ENCODE measurements at regions not wholly inside any gene's neighbourhood (a gene's known extent, or its start where the extent isn't known, plus 50 kb on each side); places are given as distances from the start of the nearest gene placed in this dataset.
"Not testable (repeated sequence)": the region's sequence is repeated elsewhere in the genome, so short reads cannot be mapped to it uniquely, and the experiment has no call there.

GRCh38 chr7:106522696-106523095 lies 138.3 kb downstream of the CCDC71L start:
- no peak for DNase-seq

GRCh38 chr7:106521541-106521940 lies 139.4 kb downstream of the CCDC71L start:
- no peak for DNase-seq

- DNase-seq: no peak
Measured at GRCh38 chr7:106520962-106521514, 139.9 kb downstream of the CCDC71L start.

GRCh38 chr7:106518967-106519366 lies 142.0 kb downstream of the CCDC71L start:
- DNase-seq: no peak

- no peak for DNase-seq
Measured at GRCh38 chr7:106518239-106518638, 142.7 kb downstream of the CCDC71L start.

- DNase-seq: no peak
Measured at GRCh38 chr7:106517508-106517907, 143.4 kb downstream of the CCDC71L start.

- no peak for DNase-seq
Measured at GRCh38 chr7:106515321-106515720, 145.6 kb downstream of the CCDC71L start.

- DNase-seq: no peak
Measured at GRCh38 chr7:106514881-106515280, 146.1 kb downstream of the CCDC71L start.

GRCh38 chr7:106512217-106512616 lies 148.7 kb downstream of the CCDC71L start:
- DNase-seq: no peak

GRCh38 chr7:106504645-106505044 lies 156.3 kb downstream of the CCDC71L start:
- DNase-seq: no peak

- no peak for DNase-seq
Measured at GRCh38 chr7:106504207-106504606, 156.8 kb downstream of the CCDC71L start.

GRCh38 chr7:106503626-106504025 lies 157.3 kb downstream of the CCDC71L start:
- DNase-seq: no peak

GRCh38 chr7:106501605-106502580 lies 159.1 kb downstream of the CCDC71L start:
- no peak for DNase-seq

- DNase-seq: no peak
Measured at GRCh38 chr7:106499897-106500296, 161.1 kb downstream of the CCDC71L start.

- not testable (repeated sequence) for DNase-seq
Measured at GRCh38 chr7:106498005-106498404, 163.0 kb downstream of the CCDC71L start.

GRCh38 chr7:106493041-106493731 lies 167.8 kb downstream of the CCDC71L start:
- no peak for DNase-seq

GRCh38 chr7:106488465-106488864 lies 172.5 kb downstream of the CCDC71L start:
- DNase-seq: no peak

GRCh38 chr7:106487892-106488291 lies 173.1 kb downstream of the CCDC71L start:
- DNase-seq: no peak

- DNase-seq: no peak
Measured at GRCh38 chr7:106486331-106486730, 174.6 kb downstream of the CCDC71L start.

GRCh38 chr7:106485919-106486318 lies 175.0 kb downstream of the CCDC71L start:
- DNase-seq: no peak

GRCh38 chr7:106485031-106485551 lies 175.9 kb downstream of the CCDC71L start:
- no peak for DNase-seq

GRCh38 chr7:106484562-106484961 lies 176.4 kb downstream of the CCDC71L start:
- DNase-seq: no peak

- DNase-seq: no peak
Measured at GRCh38 chr7:106482091-106482490, 178.9 kb downstream of the CCDC71L start.

Data from NCI-H2081 treated with DMSO at 0.1 percent for 48 hours (cell line).